SW 1271 (cell line): ENCODE measurements at regions not wholly inside any gene's neighbourhood (a gene's known extent, or its start where the extent isn't known, plus 50 kb on each side); places are given as distances from the start of the nearest gene placed in this dataset.
"Not testable (repeated sequence)": the region's sequence is repeated elsewhere in the genome, so short reads cannot be mapped to it uniquely, and the experiment has no call there.

Experiments used
- DNase-seq, 2 experiments: peaks; one replicate each; lab custom pipeline; 2025; lab: John Stamatoyannopoulos, UW

- DNase-seq = no peak
Measured at GRCh38 chr6:97456070-97456469, 173.1 kb upstream of the MMS22L start.

GRCh38 chr6:97459535-97459934 lies 176.5 kb upstream of the MMS22L start:
- DNase-seq = no peak

GRCh38 chr6:97459986-97460385 lies 177.0 kb upstream of the MMS22L start:
- no peak for DNase-seq

DNA sequence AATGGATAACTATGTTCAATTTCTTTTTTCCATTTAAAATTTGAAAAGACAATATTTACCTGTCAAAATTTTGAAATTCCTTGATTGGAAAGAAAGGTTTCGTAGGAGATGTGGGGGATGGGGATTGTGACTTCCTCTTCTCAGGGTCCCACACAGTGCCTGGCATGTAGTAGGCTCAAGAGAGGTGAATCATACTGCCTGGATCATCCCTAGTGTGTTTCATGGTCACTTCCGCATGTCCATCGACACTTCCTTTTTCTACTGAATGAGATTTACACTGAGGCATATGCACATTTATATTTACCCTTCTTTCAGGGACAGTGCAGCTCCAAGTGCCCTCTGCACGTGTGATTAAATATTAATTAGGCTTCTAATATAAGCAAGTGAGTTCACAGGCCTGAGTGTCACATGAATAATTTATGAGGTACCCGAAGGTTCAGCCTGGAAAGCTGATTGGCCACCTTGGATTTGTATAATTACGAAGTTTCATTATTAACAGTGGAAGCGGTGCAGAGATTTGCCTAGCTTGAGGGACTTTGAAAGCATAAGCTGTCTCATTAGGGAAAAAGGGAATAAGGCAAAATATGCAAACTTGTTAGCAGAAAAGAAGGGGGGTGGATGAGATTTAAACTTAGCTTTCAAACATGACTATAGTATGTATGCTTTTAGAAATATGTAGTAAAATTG lies 177.5 kb upstream of the MMS22L start:
- DNase-seq = no peak

- no peak for DNase-seq
Measured at GRCh38 chr6:97461218-97461617, 178.2 kb upstream of the MMS22L start.

- no peak for DNase-seq
Measured at GRCh38 chr6:97462031-97462430, 179.0 kb upstream of the MMS22L start.

- no peak for DNase-seq
Measured at GRCh38 chr6:97462938-97463598, 180.1 kb upstream of the MMS22L start.

DNA sequence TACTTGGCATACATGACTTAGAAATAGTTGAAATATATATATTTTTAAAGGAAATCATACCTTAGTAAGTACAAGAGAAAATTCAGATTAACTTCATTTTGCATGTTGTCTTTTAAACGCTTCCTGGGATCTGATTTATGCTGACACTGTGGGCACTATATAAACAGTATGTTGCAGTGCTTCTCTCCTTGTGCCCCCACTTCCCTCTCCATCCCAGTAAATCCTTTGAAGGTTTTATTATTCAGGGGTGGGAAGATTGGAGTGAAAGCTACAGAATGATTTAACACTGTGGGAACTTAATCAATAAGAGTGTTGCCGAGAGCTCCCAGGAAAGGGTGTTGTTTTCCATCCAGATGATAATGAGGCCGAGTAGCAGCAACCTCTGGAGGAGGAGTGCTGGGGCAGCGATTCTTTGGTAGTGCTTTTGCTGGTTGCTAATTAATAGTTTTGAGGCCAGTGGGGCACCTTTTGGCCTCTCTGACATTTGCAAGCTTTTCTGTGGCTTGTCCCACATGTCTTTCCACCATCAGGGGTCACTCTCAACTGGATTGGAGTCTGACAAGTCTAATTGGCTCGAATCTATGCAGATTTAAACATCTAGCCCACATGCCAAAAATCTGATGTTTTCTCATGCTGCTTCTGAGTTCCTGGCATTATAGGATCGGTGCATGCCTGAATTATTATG lies 183.0 kb upstream of the MMS22L start:
- no peak for DNase-seq

DNA sequence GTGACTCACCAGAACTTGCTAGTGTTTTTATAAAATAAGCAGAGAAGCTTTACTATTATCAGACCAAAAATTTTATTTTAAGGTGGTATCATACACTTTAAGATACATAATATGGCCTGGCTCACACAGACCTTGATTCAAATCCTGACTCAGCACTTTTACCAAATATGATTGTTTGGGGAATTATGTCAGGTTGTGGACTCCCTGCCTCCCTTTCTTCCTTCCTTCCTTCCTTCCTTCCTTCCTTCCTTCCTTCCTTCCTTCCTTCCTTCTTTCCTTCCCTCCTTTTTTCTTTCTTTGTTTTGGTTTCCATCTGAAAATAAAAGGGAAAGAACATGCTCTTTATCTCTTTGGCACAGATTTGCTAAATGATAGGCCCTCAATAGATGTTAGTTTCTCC lies 186.0 kb upstream of the MMS22L start:
- DNase-seq = no peak

DNA sequence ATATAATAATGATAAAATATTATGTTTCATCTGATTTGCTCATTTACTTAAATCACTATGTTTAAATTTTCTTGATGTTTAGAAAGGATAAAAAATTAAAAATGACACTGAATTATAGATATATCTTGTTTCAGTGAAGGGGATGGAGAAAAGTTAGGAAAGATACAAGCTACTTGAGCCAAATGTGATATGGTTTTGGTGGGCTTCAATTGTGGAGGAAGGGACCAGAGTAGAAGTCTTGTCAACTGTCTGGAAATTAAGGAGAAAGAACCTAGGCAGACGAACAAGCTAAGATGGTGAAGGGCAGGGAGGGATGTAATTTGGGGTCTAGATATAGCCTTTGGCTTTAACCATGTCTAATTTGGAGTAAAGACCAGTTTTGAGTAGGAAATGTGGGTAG lies 186.4 kb upstream of the MMS22L start:
- DNase-seq = no peak

- no peak for DNase-seq
Measured at GRCh38 chr6:97470322-97470721, 187.3 kb upstream of the MMS22L start.

GRCh38 chr6:97473979-97474378 lies 191.0 kb upstream of the MMS22L start:
- no peak for DNase-seq

DNA sequence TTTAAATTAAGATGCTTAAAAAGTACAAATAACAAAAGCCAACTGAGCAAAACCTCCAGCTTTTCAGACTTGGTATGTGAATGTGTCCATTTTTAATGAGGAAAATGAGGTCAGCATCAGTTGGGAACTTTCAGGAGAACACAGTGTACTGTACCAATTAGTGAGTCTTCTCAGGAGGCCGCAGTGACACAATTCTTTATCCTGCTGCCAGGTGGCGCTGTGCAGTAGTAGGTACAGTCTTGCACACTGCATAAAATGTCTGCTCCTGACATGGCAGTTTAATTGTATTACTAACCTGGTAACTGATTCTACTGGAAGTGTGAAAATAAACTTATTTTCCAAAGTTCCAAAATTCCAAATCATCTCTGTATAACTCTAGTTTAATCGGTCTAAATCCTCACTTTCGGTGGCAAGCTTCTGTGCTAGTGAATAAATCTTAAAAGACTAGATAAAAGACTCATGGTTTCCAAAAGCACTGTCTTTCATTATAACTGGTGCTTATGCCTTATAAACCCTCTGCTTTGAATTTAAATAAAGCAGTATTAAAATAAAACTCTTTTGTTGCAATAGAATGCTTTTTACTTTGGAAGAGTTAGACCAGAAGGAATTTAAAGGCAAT lies 214.8 kb upstream of the MMS22L start:
- DNase-seq = peak; percentile 25 to 68

DNA sequence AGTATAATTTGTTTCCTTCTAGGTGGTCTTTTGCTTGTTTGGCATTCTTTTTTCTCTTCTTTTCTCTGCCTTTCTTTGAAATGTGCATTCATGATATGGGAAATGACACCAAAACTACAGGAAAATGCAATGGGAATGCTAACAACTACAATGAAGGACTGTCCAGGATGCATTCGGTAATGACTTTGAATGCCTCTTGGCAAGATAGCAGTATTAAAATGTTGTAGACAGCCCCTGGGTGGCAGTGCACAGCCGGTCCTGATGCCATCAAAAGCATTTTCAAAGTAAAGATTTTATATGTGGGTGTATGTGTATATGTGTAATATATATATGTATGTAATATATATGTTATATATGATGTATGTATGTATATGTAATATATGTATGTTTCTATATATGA lies 218.8 kb upstream of the MMS22L start:
- DNase-seq = no peak

DNA sequence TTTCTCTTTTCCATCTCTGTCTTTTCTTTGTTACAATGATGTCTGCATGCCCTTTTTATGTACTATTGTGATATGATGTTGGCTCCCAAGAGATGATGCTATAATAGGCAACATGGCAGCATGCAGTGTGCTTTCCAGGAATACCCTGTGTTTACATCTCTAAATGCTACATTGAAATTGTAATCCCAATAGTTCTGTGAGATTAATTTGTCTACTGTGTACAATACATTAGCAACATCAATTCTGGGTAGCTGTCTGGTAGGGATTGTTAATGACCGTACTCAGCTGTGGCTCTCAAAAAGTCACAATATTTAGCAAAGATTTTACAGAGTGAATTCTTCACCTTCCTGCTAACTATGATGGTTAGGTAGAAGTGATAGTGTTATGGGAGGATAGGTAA lies 225.6 kb upstream of the MMS22L start:
- DNase-seq = no peak

DNA sequence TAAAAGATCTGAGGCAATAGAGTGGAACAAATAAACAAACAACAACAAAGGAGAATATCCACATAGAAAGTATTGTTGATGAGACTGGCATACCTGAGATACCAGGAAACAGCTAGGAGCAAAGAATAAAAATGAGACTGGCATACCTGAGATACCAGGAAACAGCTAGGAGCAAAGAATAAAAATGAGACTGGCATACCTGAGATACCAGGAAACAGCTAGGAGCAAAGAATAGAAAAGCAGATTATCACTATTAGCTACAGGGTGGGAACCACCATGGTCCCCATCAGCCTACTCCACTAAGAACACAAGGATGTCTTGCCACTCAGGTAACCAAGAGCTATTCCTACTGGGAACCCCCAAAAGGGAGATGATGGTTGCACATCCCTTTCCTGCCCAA lies 230.2 kb upstream of the MMS22L start:
- DNase-seq = not testable (repeated sequence)

DNA sequence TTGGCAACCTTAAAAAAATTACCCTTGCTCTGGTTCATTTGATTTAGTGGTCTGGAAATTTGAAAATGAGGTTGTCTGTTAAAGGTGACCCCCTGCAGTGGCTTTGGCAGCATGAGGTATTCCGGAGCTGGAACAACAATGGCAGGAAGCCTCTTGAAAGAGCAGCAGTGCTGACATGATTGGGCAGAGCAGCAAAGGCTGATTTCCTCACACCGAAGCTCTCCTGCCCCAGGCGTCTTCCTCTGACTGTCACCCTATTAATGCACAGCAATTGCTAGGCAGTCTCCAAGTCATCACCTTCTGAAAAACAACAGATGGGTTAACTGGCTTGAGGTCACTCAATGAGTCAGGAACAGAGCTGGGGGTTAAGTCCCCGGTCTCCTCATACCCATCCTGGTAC lies 241.8 kb upstream of the MMS22L start:
- no peak for DNase-seq

DNA sequence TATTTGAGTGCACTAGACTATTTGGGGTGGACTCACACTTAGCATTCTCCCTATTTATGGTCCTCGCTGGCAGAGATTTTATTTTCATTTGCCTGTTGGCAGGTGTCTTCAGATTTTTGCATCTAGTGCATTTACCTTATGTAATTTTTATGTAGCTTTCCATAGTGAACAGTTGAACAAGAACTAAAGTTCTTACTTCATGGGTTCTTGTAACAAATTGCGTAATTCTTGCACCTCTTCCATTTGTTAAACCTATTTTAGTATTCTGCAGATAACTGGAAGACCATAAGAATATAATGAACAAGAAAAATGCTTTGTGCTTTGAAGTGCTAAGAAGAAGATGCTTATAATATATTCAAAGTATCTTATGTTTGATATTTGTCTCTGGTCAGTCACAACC lies 252.8 kb upstream of the MMS22L start:
- DNase-seq = no peak

GRCh38 chr6:97548354-97548753 lies 265.3 kb upstream of the MMS22L start:
- DNase-seq = no peak

DNA sequence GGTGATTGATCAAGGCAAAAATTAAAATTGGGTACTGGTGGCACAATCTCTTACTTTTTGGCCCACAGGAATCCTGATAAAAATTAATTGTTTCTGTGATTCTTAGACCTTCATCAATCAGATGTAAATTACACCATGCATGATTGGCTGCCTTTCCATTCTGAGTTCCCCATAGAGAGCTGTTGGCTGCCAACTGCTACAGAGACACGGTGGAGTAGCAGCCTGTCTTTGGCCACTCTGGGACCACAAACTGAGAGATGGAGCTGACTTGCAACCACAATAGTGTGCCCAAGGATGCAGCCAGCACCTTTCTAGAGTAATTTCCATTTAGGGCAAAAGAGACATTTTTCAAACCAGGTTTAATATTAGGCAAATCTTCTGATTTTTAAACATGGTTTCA lies 274.3 kb upstream of the MMS22L start:
- no peak for DNase-seq

- no peak for DNase-seq
Measured at GRCh38 chr6:97563529-97563928, 280.5 kb upstream of the MMS22L start.

- DNase-seq = no peak
Measured at GRCh38 chr6:97572943-97573342, 289.9 kb upstream of the MMS22L start.

GRCh38 chr6:97586344-97586743 lies 303.3 kb upstream of the MMS22L start:
- no peak for DNase-seq
